HepG2 (cell line): ENCODE measurements at regions not wholly inside any gene's neighbourhood (a gene's known extent, or its start where the extent isn't known, plus 50 kb on each side); places are given as distances from the start of the nearest gene placed in this dataset.

ENCODE experiments used
- ATAC-seq: fragments of 200-7000 bp; cut with Tn5 transposase; 3 replicates; pipeline ENCODE4 v1.9.1; 2020; ENCODE audit warnings: mild to moderate bottlenecking, moderate library complexity
- BruUV-seq: library from RNA; stranded (reverse); fragments of 400-500 nt; replicated peaks from 2 replicates; lab custom pipeline; 2021; lab: Mats Ljungman, UMichigan
- CTCF ChIA-PET: fragments of 300-600 bp; formaldehyde crosslinking; extraction: SDS; loops from one replicate; lab custom pipeline; 2021; ENCODE audit warnings: low total read pairs, inconsistent platforms, low intra/inter-chr PET ratio; lab: Yijun Ruan, JAX
- POLR2A ChIA-PET: fragments of 350-600 bp; sonication (Branson Sonifier 250); formaldehyde crosslinking; loops from one replicate; lab custom pipeline; 2020; ENCODE audit warnings: antibody characterized with exemption, inconsistent platforms; lab: Yijun Ruan, JAX
- DNase-seq: peaks from one replicate; pipeline ENCODE4 v3.0.0-alpha.2; 2015; ENCODE audit warnings: low spot score
- FAIRE-seq: peaks from 3 replicates; lab custom pipeline; 2011; peaks lifted over from hg19 to GRCh38; lab: Jason Lieb, UNC
- H2AFZ ChIP-seq: one replicate; pipeline ENCODE4 v1.6.1; 2011; ENCODE audit warnings: low read length, inconsistent platforms
- H3K27ac ChIP-seq: fragments of 300-600 bp; 3 replicates; pipeline ENCODE4 v1.8.0; 2011; ENCODE audit warnings: mixed run types, mild to moderate bottlenecking, mixed read lengths, low read length, inconsistent platforms; ENCODE audit not compliant: insufficient read depth; ENCODE audit errors: extremely low read length
- H3K27me3 ChIP-seq, 2 experiments: fragments of 200-600 bp in 1 of 2; 2 replicates in 1 of 2; 3 replicates in 1 of 2; pipeline versions ENCODE4 v1.6.0 to v1.8.0; 2011; ENCODE audit warnings: low read length in 2 of 2, mild to moderate bottlenecking in 2 of 2, moderate library complexity in 2 of 2, inconsistent platforms in 1 of 2; ENCODE audit not compliant: insufficient read depth in 2 of 2, control insufficient read depth in 1 of 2
- H3K36me3 ChIP-seq, 2 experiments: fragments of 200-600 bp in 1 of 2; replicated peaks in 1 of 2; 2 replicates in 1 of 2; 3 replicates in 1 of 2; pipeline versions ENCODE4 v1.5.1 to v1.8.0; 2011; ENCODE audit warnings: low read length in 2 of 2, inconsistent platforms in 1 of 2; ENCODE audit not compliant: insufficient read depth in 2 of 2, control insufficient read depth in 1 of 2
- H3K4me1 ChIP-seq: 2 replicates; pipeline ENCODE4 v1.5.1; 2012; ENCODE audit warnings: low read length, inconsistent platforms; ENCODE audit not compliant: insufficient read depth
- H3K4me2 ChIP-seq: 2 replicates; pipeline ENCODE4 v1.6.0; 2011; ENCODE audit warnings: low read depth, low read length, inconsistent platforms
- H3K4me3 ChIP-seq, 3 experiments: fragments of 200-600 bp in 1 of 3; sonication (generic), shearing (Covaris generic) in 1 of 3; replicated peaks in 1 of 3; 2 replicates each; pipeline ENCODE4 v1.5.1; 2011 to 2016; ENCODE audit warnings: low read length in 3 of 3, inconsistent platforms in 2 of 3, low read depth in 2 of 3, mild to moderate bottlenecking in 2 of 3, control low read depth in 1 of 3, mixed read lengths in 1 of 3; ENCODE audit not compliant: insufficient read depth in 1 of 3
- H3K79me2 ChIP-seq: one replicate; pipeline ENCODE4 v1.6.1; 2011; ENCODE audit warnings: low read length, inconsistent platforms; ENCODE audit not compliant: insufficient read depth
- H3K9ac ChIP-seq: 2 replicates; pipeline ENCODE4 v1.6.0; 2011; ENCODE audit warnings: mild to moderate bottlenecking, low read depth, low read length, inconsistent platforms; ENCODE audit not compliant: insufficient read depth
- H3K9me3 ChIP-seq: 2 replicates; pipeline ENCODE4 v1.5.1; 2012; ENCODE audit warnings: mild to moderate bottlenecking, low read length
- H4K20me1 ChIP-seq: 2 replicates; pipeline ENCODE4 v1.6.0; 2011; ENCODE audit warnings: inconsistent platforms, mild to moderate bottlenecking, low read length, moderate library complexity; ENCODE audit not compliant: insufficient read depth
- AGO1 ChIP-seq: fragments of 200-400 bp; formaldehyde crosslinking; IDR thresholded peaks from 2 replicates; pipeline ENCODE4 v1.6.1; 2017; ENCODE audit warnings: mild to moderate bottlenecking, low read depth, low read length, moderate library complexity; ENCODE audit not compliant: poor library complexity, severe bottlenecking
- AHDC1 ChIP-seq: sonication (generic); formaldehyde crosslinking; IDR thresholded peaks from 2 replicates; pipeline ENCODE4 v1.5.1; 2020; ENCODE audit warnings: mild to moderate bottlenecking, missing genetic modification reagents, borderline replicate concordance
- ARID3A ChIP-seq: IDR thresholded peaks from 2 replicates; pipeline ENCODE4 v1.6.1; 2012; ENCODE audit warnings: low read depth, low read length, improper control_type of control experiment
- BORCS8-MEF2B ChIP-seq: sonication (generic); formaldehyde crosslinking; IDR thresholded peaks from 2 replicates; pipeline ENCODE4 v1.8.0; 2022; ENCODE audit warnings: mild to moderate bottlenecking, missing genetic modification reagents
- CEBPB ChIP-seq: IDR thresholded peaks from 2 replicates; pipeline ENCODE4 v1.6.1; 2011; ENCODE audit warnings: low read depth, low read length, improper control_type of control experiment, borderline replicate concordance
- HNF4A ChIP-seq: sonication (generic); formaldehyde crosslinking; IDR thresholded peaks from 2 replicates; pipeline ENCODE4 v1.4.0; 2020; ENCODE audit warnings: missing genetic modification reagents
- MBNL3 ChIP-seq: fragments of 250-450 bp; sonication (Bioruptor Pico); conservative IDR thresholded peaks from 2 replicates; pipeline ENCODE4 v1.8.0; 2022; ENCODE audit warnings: mild to moderate bottlenecking, inconsistent platforms
- MEIS2 ChIP-seq: sonication (generic); formaldehyde crosslinking; IDR thresholded peaks from 2 replicates; pipeline ENCODE4 v1.9.0; 2021; ENCODE audit warnings: mild to moderate bottlenecking, missing genetic modification reagents
- PAXIP1 ChIP-seq: sonication (generic); formaldehyde crosslinking; conservative IDR thresholded peaks from 2 replicates; pipeline ENCODE4 v1.4.0; 2020; ENCODE audit warnings: mild to moderate bottlenecking, missing genetic modification reagents, moderate library complexity
- TMF1 ChIP-seq: sonication (generic); formaldehyde crosslinking; IDR thresholded peaks from 2 replicates; pipeline ENCODE4 v1.8.1; 2022; ENCODE audit warnings: low read depth, missing genetic modification reagents
- ZFP36 ChIP-seq: fragments of 150-350 bp; IDR thresholded peaks from 2 replicates; pipeline ENCODE4 v1.6.1; 2018; ENCODE audit warnings: borderline replicate concordance, low read length, low read depth; ENCODE audit not compliant: partially characterized antibody
- ZFP36L2 ChIP-seq: sonication (generic); formaldehyde crosslinking; IDR thresholded peaks from 2 replicates; pipeline ENCODE4 v1.4.0; 2020; ENCODE audit warnings: missing genetic modification reagents
- ZNF12 ChIP-seq: sonication (generic); formaldehyde crosslinking; IDR thresholded peaks from 2 replicates; pipeline ENCODE4 v1.5.0; 2020; ENCODE audit warnings: missing genetic modification reagents
- ZNF337 ChIP-seq: sonication (generic); formaldehyde crosslinking; IDR thresholded peaks from 2 replicates; pipeline ENCODE4 v1.5.1; 2020; ENCODE audit warnings: missing genetic modification reagents, low read depth, mild to moderate bottlenecking, borderline replicate concordance
- WGBS: methylation state at CpG from one replicate; pipeline ENCODE4 v1.1.6; 2017; ENCODE audit warnings: low lambda C conversion rate; 5-methylcytosine and 5-hydroxymethylcytosine counted together
- in situ Hi-C: cut with HindIII; loops from 2 replicates; pipeline ENCODE4 v1.10.0; 2017; ENCODE audit warnings: low pct_unique_long_range_greater_than_20kb; ENCODE audit not compliant: extremely low pct_ligation_motif_present
- intact Hi-C: fragments of 100-400 bp; cut with micrococcal nuclease; formaldehyde crosslinking; loops from one replicate; pipeline ENCODE4 v1.10.0; 2022; ENCODE audit not compliant: unreplicated experiment

DNA sequence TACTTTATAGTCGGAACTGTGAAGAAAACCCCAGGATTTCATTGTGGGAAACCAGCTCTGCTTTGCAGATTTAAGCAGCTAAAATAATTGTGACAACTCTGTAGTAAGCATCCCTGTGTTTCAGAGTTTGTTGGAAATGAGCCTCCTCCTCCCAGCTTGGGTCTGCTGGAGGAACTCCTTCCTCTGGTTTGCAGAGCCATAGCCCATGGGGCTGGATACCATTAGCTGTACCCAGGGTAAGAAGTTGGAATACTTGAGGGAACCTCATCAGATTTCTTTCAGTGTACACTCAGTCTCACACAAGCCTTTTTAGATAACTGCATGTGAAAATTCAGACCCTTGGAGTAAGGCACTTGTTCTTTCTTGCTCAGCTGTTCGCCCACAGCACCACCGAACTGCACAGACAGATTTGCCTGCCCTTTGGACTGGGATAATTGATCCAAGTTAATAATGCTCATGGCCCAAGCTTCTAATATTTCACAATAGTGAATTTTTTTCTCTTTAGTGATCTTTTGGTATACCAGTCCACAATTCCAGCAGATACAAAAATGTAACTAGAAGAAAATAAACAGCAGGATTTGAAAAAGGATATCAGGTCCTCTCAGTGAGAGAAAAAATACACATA is 467.4 kb upstream of the FZD8 start:
- H3K27me3 ChIP-seq, result no peaks in the 10 kb centered on the region
- no peaks in the 10 kb centered on the region for H3K36me3 ChIP-seq
- no peak overlapping the region for H3K4me3 ChIP-seq
- no peaks in the 10 kb centered on the region for H3K9me3 ChIP-seq
- peak; percentile 41 for TF ChIP-seq PAXIP1 (CRISPR knock-in tag)
- peak; percentile 72 for TF ChIP-seq CEBPB
- no peak for TF ChIP-seq AHDC1 (CRISPR knock-in tag)
- TF ChIP-seq MEIS2 (CRISPR knock-in tag), result no peak
- no peak for TF ChIP-seq MBNL3 (CRISPR knock-in tag)
- no peak for TF ChIP-seq ZFP36
- peak; percentile 47 for TF ChIP-seq HNF4A
- no peak for TF ChIP-seq ZNF12 (CRISPR knock-in tag)
- TF ChIP-seq BORCS8-MEF2B, result no peak
- TF ChIP-seq ARID3A, result 0 out of 2 replicates have a peak, but pooled peaks have one; percentile 28
- TF ChIP-seq AGO1, result no peak
- no peak for TF ChIP-seq TMF1
- no peak for TF ChIP-seq ZFP36L2
- TF ChIP-seq ZNF337 (CRISPR knock-in tag), result no peak
- H3K27ac ChIP-seq, result no peak overlapping the region
- no peak overlapping the region for H3K4me2 ChIP-seq
- no peak overlapping the region for H2AFZ ChIP-seq
- no TSS peak for BruUV-seq
- POLR2A ChIA-PET, result no interaction called here
- 5% methylated on average over 3 of the region's 3 CpGs for WGBS
- FAIRE-seq, result no peak
- H3K79me2 ChIP-seq, result no peaks in the 10 kb centered on the region
- ATAC-seq, result peak; percentile 75
- in situ Hi-C loops (no loop called here), intact Hi-C loops (no loop called here)
- CTCF ChIA-PET, result no interaction called here
- H3K4me1 ChIP-seq, result peaks cover 11% of the 10 kb centered on the region; the same call in 1 of the 2 replicates
- H4K20me1 ChIP-seq, result no peaks in the 10 kb centered on the region
- DNase-seq, result no peak
- H3K9ac ChIP-seq, result no peak overlapping the region
